GM18505 (cell line): ENCODE measurements at regions not wholly inside any gene's neighbourhood (a gene's known extent, or its start where the extent isn't known, plus 50 kb on each side); places are given as distances from the start of the nearest gene placed in this dataset.

Source experiments
- ATAC-seq: cut with Tn5 transposase; IDR thresholded peaks from one replicate; pipeline ENCODE4 v1.9.1; 2021; ENCODE audit not compliant: unreplicated experiment
- POLR2A ChIP-seq: IDR thresholded peaks from 4 replicates; pipeline ENCODE4 v1.6.1; 2011; ENCODE audit warnings: borderline replicate concordance; ENCODE audit not compliant: insufficient read depth, insufficient read length; ENCODE audit errors: extremely low read depth

GRCh38 chr3:19744047-19744446, 190.0 kb downstream of the EFHB start:
- no peak for ATAC-seq
- no peak for TF ChIP-seq POLR2A

GRCh38 chr3:19742935-19743334, 191.1 kb downstream of the EFHB start:
- no peak for ATAC-seq
- TF ChIP-seq POLR2A = no peak

DNA sequence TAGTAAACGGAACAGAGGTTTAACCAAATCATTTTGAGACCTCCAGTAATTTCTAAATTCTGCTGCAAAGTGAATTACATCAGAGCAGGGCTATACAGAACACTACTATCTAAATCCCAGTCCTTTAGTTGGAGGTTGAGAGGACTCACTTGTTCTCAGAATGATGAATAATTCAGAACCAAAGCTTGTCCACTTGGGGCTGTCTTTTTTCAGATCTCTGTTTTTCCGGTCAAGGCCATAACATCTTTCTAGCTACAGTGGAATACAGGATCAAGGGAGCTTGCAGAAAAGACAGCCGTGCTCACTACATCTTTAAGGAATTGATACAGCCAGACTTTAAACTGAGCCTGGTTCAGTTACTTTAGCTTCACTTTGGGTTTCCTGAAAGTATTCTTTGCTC, 194.5 kb downstream of the EFHB start:
- no peak for TF ChIP-seq POLR2A
- ATAC-seq = no peak

DNA sequence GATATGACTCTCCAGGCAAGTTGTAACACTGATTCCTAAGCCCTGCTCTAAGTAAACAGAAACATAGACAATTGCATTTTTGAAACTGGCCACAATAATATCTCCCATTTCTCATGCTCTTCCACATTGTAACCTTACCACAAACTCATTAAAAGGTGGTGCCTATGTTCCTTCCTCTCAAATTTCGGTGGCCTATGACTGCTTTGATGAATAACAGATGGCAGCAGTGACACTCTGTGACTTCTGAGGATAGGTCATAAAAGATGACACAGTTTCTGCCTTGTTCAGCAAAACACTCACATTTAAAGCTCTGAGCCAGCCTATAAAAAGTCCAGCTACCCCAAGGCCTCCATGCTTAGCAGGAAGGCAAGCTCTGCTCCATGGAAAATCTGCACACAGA, 195.2 kb downstream of the EFHB start:
- no peak for ATAC-seq
- no peak for TF ChIP-seq POLR2A

DNA sequence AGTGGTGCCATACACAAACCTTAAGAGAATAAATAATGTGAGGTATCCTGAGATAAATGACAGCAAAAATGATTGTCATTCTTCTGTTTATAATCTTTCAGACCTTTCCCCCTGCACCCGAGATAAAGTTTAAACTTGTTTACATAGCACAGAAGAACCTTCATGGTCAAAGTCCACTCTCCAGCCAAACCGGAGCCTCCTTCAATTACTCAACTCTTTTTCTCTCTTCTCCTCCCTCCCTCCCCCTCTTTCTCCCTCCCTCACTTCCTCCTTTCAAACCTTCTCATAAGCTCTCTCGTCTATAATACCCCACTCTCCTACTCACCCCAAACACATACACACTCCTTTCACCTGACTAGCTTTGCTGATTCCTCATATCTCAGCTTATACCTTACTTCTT, 198.9 kb downstream of the EFHB start:
- ATAC-seq = no peak
- TF ChIP-seq POLR2A = no peak

GRCh38 chr3:19734453-19734852, 199.6 kb downstream of the EFHB start:
- no peak for ATAC-seq
- no peak for TF ChIP-seq POLR2A

DNA sequence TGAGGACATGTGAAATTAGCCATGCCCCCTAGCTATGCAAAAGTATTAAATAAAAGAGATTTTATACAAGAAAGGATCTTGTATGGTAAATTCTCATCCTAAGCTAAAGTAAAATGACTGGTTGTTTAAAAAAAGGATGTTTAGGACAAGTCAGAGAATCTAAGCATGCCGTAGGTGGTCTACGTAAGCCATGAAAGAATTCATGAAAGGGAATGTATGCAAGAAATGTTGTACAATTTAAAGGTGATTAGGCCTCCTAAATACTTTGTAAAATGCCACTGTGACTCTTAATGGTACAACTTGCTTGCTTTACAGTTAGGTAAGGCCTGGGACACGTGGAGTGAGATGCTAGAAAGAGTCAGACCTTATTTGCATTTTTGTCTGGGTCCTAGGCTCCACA, 209.0 kb downstream of the EFHB start:
- ATAC-seq = no peak
- TF ChIP-seq POLR2A = no peak

GRCh38 chr3:19717736-19718135, 216.3 kb downstream of the EFHB start:
- ATAC-seq = no peak
- no peak for TF ChIP-seq POLR2A

- no peak for TF ChIP-seq POLR2A
- peak; percentile 69 for ATAC-seq
Observed at GRCh38 chr3:19711160-19711782, 222.7 kb downstream of the EFHB start.

- no peak for ATAC-seq
- no peak for TF ChIP-seq POLR2A
Observed at GRCh38 chr3:19702416-19703078, 231.5 kb downstream of the EFHB start.

DNA sequence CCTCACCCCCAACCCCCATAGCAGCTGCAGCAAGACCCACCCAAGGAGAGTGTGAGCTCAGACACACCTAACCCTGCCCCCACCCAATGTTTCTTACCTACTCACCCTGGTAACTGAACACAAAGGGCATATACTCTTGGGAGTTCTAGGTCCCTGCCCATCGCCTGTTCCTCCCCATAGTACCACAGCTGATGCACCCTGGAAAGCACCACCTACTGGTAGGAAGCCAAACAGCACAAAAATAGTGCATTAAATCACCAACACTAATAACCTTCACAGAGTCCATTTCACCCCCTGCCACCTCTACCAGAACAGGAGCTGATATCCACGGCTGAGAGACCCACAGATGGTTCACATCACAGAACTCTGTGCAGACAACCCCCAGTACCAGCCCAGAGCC, 245.2 kb downstream of the EFHB start:
- ATAC-seq = no peak

DNA sequence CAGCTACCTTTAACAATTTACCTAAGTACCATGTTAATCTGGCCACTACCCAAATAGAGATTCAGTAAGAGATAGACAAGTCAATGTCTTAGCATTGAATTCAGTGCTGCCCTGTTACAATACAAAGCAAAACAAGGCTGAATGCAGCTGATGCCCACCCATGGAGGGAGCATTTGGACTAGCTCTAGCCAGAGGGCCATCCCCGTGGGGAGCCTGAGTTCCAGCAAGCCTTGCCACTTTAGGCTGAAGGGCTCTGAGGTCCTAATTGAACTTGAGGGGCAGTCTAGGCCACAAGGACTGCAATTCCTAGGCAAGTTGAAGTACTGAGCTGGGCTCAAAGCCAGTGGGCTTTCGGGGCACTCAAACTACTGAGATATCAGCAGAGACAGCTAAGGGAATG, 265.9 kb downstream of the EFHB start:
- TF ChIP-seq POLR2A = no peak
- no peak for ATAC-seq

More for the DNA sequence above, 245.2 kb downstream of the EFHB start:
- no peak for TF ChIP-seq POLR2A

- ATAC-seq = no peak
- no peak for TF ChIP-seq POLR2A
Observed at GRCh38 chr3:19662486-19662885, 271.5 kb downstream of the EFHB start.

DNA sequence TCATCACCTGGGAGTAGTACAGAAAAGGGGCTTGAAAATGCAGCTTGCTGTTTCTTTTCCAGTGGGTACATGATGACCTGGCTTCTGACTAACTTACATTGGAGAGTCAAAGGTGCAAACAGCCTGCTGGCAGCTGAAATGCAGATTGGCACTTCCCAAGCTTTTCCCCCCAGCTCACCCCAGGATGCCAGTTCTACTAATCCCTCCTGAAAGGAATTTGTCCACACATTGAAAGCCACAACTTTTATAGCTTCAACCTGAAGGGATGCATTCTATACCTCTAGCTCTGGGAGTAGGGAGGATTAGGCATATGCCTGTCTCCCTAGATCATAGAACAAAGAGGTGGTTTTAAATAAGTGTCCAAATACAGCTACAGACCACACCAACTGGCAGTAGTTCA, 281.7 kb downstream of the EFHB start:
- no peak for TF ChIP-seq POLR2A
- ATAC-seq = no peak
